OCI-LY7 (cell line): ENCODE measurements at regions not wholly inside any gene's neighbourhood (a gene's known extent, or its start where the extent isn't known, plus 50 kb on each side); places are given as distances from the start of the nearest gene placed in this dataset.

Experiments used
- CTCF ChIP-seq: fragments of 200-600 bp; sonication (generic); conservative IDR thresholded peaks from 2 replicates; pipeline ENCODE4 v1.5.1; 2014; ENCODE audit warnings: mild to moderate bottlenecking, antibody characterized with exemption, low read length, moderate library complexity, mixed read lengths
- EZH2phosphoT487 ChIP-seq: fragments of 200-600 bp; sonication (generic); IDR thresholded peaks from 2 replicates; pipeline ENCODE4 v1.6.1; 2018; ENCODE audit warnings: low read depth, borderline replicate concordance, mild to moderate bottlenecking, mixed run types, antibody characterized with exemption, low read length, moderate library complexity, mixed read lengths

GRCh38 chr13:90461398-90461797 is 886.1 kb upstream of the MIR17HG start:
- TF ChIP-seq CTCF: no peak
- TF ChIP-seq EZH2phosphoT487: no peak
